GM12878 (cell line): ENCODE measurements at regions not wholly inside any gene's neighbourhood (a gene's known extent, or its start where the extent isn't known, plus 50 kb on each side); places are given as distances from the start of the nearest gene placed in this dataset.

ENCODE experiments used
- ATAC-seq: fragments of 200-7000 bp; cut with Tn5 transposase; 3 replicates; pipeline ENCODE4 v1.9.1; 2020; ENCODE audit warnings: mild to moderate bottlenecking, moderate library complexity
- BruUV-seq: library from RNA; stranded (reverse); fragments of 400-500 nt; replicated peaks from 2 replicates; lab custom pipeline; 2021; lab: Mats Ljungman, UMichigan
- CTCF ChIA-PET: fragments of 300-600 bp; sonication (Branson Sonifier 250); formaldehyde crosslinking; extraction: SDS; loops from one replicate; lab custom pipeline; 2021; ENCODE audit warnings: inconsistent platforms; lab: Yijun Ruan, JAX
- POLR2A ChIA-PET: fragments of 350-600 bp; formaldehyde crosslinking; extraction: SDS; loops from one replicate; lab custom pipeline; 2021; ENCODE audit warnings: inconsistent platforms; lab: Charles Lee
- RAD21 ChIA-PET: fragments of 300-600 bp; sonication (Branson Sonifier 250); formaldehyde crosslinking; loops from one replicate; lab custom pipeline; 2023; ENCODE audit warnings: antibody characterized with exemption; ENCODE audit not compliant: unreplicated experiment; lab: Charles Lee
- SMC1A ChIA-PET: fragments of 300-600 bp; sonication (Branson Sonifier 250); formaldehyde crosslinking; loops from one replicate; lab custom pipeline; 2023; ENCODE audit not compliant: unreplicated experiment, uncharacterized antibody; lab: Charles Lee
- DNase-seq: peaks from one replicate; pipeline ENCODE4 v3.0.0-alpha.2; 2011; ENCODE audit warnings: low read depth, low spot score
- FAIRE-seq: peaks from 3 replicates; lab custom pipeline; 2011; peaks lifted over from hg19 to GRCh38; lab: Jason Lieb, UNC
- H2AFZ ChIP-seq: 2 replicates; pipeline ENCODE4 v1.6.0; 2011; ENCODE audit warnings: low read depth, low read length, control low read depth; ENCODE audit not compliant: control insufficient read depth
- H3K27ac ChIP-seq: 2 replicates; pipeline ENCODE4 v1.5.1; 2011; ENCODE audit warnings: control low read depth; ENCODE audit not compliant: control insufficient read depth, insufficient read depth
- H3K27me3 ChIP-seq, 2 experiments: replicated peaks in 1 of 2; 2 replicates each; pipeline versions ENCODE4 v1.6.0 to v1.6.1; 2011; ENCODE audit warnings: low read length in 1 of 2; ENCODE audit not compliant: control insufficient read depth in 2 of 2, insufficient read depth in 2 of 2
- H3K36me3 ChIP-seq, 2 experiments: 2 replicates each; pipeline ENCODE4 v1.5.1; 2011; ENCODE audit warnings: low read length in 1 of 2; ENCODE audit not compliant: control insufficient read depth in 2 of 2, insufficient read depth in 2 of 2
- H3K4me1 ChIP-seq: 2 replicates; pipeline ENCODE4 v1.6.1; 2011; ENCODE audit warnings: mild to moderate bottlenecking, low read length, moderate library complexity, mixed read lengths; ENCODE audit not compliant: control insufficient read depth, insufficient read depth
- H3K4me2 ChIP-seq: 2 replicates; pipeline ENCODE4 v1.6.0; 2011; ENCODE audit warnings: control low read depth; ENCODE audit not compliant: control insufficient read depth, insufficient read depth
- H3K4me3 ChIP-seq: fragments of 200-600 bp; sonication (generic); 2 replicates; pipeline ENCODE4 v1.5.1; 2016
- H3K79me2 ChIP-seq: 2 replicates; pipeline ENCODE4 v1.6.0; 2011; ENCODE audit warnings: low read length; ENCODE audit not compliant: control insufficient read depth, insufficient read depth
- H3K9ac ChIP-seq: 2 replicates; pipeline ENCODE4 v1.8.0; 2011; ENCODE audit warnings: low read length, control low read depth, mixed read lengths; ENCODE audit not compliant: control insufficient read depth, insufficient read depth
- H3K9me3 ChIP-seq: replicated peaks from 3 replicates; pipeline ENCODE4 v1.5.1; 2011; ENCODE audit warnings: mild to moderate bottlenecking, low read length; ENCODE audit not compliant: control insufficient read depth, insufficient read depth
- H4K20me1 ChIP-seq: 2 replicates; pipeline ENCODE4 v1.6.0; 2011; ENCODE audit not compliant: control insufficient read depth, insufficient read depth
- ASH2L ChIP-seq: fragments of 300-600, 200-600 bp; sonication (generic); IDR thresholded peaks from 2 replicates; pipeline ENCODE4 v1.6.1; 2017; ENCODE audit warnings: low read depth, mild to moderate bottlenecking, borderline replicate concordance
- CBX3 ChIP-seq: fragments of 200-600 bp; sonication (generic); IDR thresholded peaks from 2 replicates; pipeline ENCODE4 v1.6.1; 2016; ENCODE audit warnings: low read depth, borderline replicate concordance
- CREB1 ChIP-seq: IDR thresholded peaks from 2 replicates; pipeline ENCODE4 v1.6.1; 2012; ENCODE audit warnings: low read depth, mild to moderate bottlenecking, inconsistent platforms
- ETV6 ChIP-seq, 2 experiments: fragments of 450-650 bp in 1 of 2; IDR thresholded peaks in 1 of 2; conservative IDR thresholded peaks in 1 of 2; 2 replicates each; pipeline ENCODE4 v1.6.1; 2014; ENCODE audit warnings: antibody characterized with exemption in 1 of 2, borderline replicate concordance in 1 of 2, low read depth in 1 of 2, mild to moderate bottlenecking in 1 of 2, moderate library complexity in 1 of 2
- KAT2A ChIP-seq: conservative IDR thresholded peaks from 2 replicates; pipeline ENCODE4 v1.6.1; 2011; ENCODE audit warnings: low read depth, low read length; ENCODE audit not compliant: control insufficient read depth
- NR2F1 ChIP-seq: fragments of 450-650 bp; conservative IDR thresholded peaks from 2 replicates; pipeline ENCODE4 v1.6.1; 2017; ENCODE audit warnings: mild to moderate bottlenecking
- TAF1 ChIP-seq: IDR thresholded peaks from 2 replicates; pipeline ENCODE4 v1.6.1; 2011; ENCODE audit warnings: mild to moderate bottlenecking, low read depth, low read length, borderline replicate concordance
- in situ Hi-C: fragments of 300-500 bp; cut with MboI; formaldehyde crosslinking; loops from 9 replicates; pipeline ENCODE4 v1.14.3; 2018; ENCODE audit warnings: mixed read lengths
- intact Hi-C: fragments of 100-400 bp; cut with micrococcal nuclease; formaldehyde crosslinking; loops from one replicate; pipeline ENCODE4 v1.14.2; 2022; ENCODE audit not compliant: unreplicated experiment

- TF ChIP-seq TAF1: no peak
- no peak for TF ChIP-seq NR2F1
- TF ChIP-seq, all 136 proteins: peak for 0
Observed at GRCh38 chr14:62364800-62365280, 602.6 kb downstream of the SNAPC1 start (continued).

- in situ Hi-C loops: no loop called here
- BruUV-seq: no TSS peak
- H3K4me2 ChIP-seq: no peak overlapping the region
- no peaks in the 10 kb centered on the region for H3K4me1 ChIP-seq
- RAD21 ChIA-PET: no interaction called here
- DNase-seq (no peak), FAIRE-seq (no peak), ATAC-seq (no peak)
- H3K9me3 ChIP-seq: no peaks in the 10 kb centered on the region
- H3K4me3 ChIP-seq: no peak overlapping the region
- SMC1A ChIA-PET: no interaction called here
- no peaks in the 10 kb centered on the region for H3K79me2 ChIP-seq
- no peak overlapping the region for H3K27ac ChIP-seq
- no peak overlapping the region for H3K9ac ChIP-seq
- POLR2A ChIA-PET: no interaction called here
- H4K20me1 ChIP-seq: no peaks in the 10 kb centered on the region
- no peaks in the 10 kb centered on the region for H3K27me3 ChIP-seq
- intact Hi-C loops: no loop called here
- H3K36me3 ChIP-seq: no peaks in the 10 kb centered on the region
- no peak overlapping the region for H2AFZ ChIP-seq
- no peak for TF ChIP-seq CREB1
- TF ChIP-seq ASH2L: no peak
- TF ChIP-seq CBX3: no peak
- no peak for TF ChIP-seq ETV6 (conservative IDR thresholded peaks at IDR 0.05 in 1 of 2, IDR thresholded peaks at IDR 0.05 in 1 of 2; ENCODE audit: borderline replicate concordance in 1 of 2, low read depth in 1 of 2)
- no peak for TF ChIP-seq KAT2A
- CTCF ChIA-PET: no interaction called here
Observed at GRCh38 chr14:62369919-62370560, 607.8 kb downstream of the SNAPC1 start.
